ENCODE measurements at regions not wholly inside any gene's neighbourhood (a gene's known extent, or its start where the extent isn't known, plus 50 kb on each side); places are given as distances from the start of the nearest gene placed in this dataset.

- TF ChIP-seq CTCF (IDR thresholded peaks at IDR 0.05; ENCODE audit: poor library complexity) = no peak
- no peak for TF ChIP-seq EZH2phosphoT487 (IDR thresholded peaks at IDR 0.05; ENCODE audit: low read depth, severe bottlenecking, unreplicated experiment)
- no peak for TF ChIP-seq EZH2 (IDR thresholded peaks at IDR 0.05; ENCODE audit: borderline replicate concordance)
- Histone ChIP-seq H2AFZ (no peak overlapping the region), H3K27me3 (peaks cover 3% of the 10 kb centered on the region), H3K79me2 (no peaks in the 10 kb centered on the region), H3K9me2 (replicated peaks; ENCODE audit: insufficient read depth) (no peaks in the 10 kb centered on the region), H3K36me3 (replicated peaks; ENCODE audit: insufficient read depth, low read depth) (no peaks in the 10 kb centered on the region), H3K4me3 (no peak overlapping the region), H3K4me1 (ENCODE audit: insufficient read depth) (no peaks in the 10 kb centered on the region), H4K20me1 (ENCODE audit: insufficient read depth, poor library complexity, severe bottlenecking) (no peaks in the 10 kb centered on the region), H3K27ac (no peak overlapping the region), H3K4me2 (no peak overlapping the region), H3K9me3 (ENCODE audit: low read depth) (no peaks in the 10 kb centered on the region)
- no peak for DNase-seq (ENCODE audit: low spot score)
- WGBS (ENCODE audit: low lambda C conversion rate, missing lambda C conversion rate) = 87% methylated on average over 1 of the region's 1 CpG
These were observed 754.2 kb downstream of the FAM181B start for GRCh38 chr11:81979448-81979847.

- H3K27me3 ChIP-seq = peaks cover 3% of the 10 kb centered on the region
- H2AFZ ChIP-seq = no peak overlapping the region
- H3K79me2 ChIP-seq = no peaks in the 10 kb centered on the region
- no peaks in the 10 kb centered on the region for H3K36me3 ChIP-seq (replicated peaks; ENCODE audit: insufficient read depth, low read depth)
- no peak overlapping the region for H3K4me2 ChIP-seq
- H3K27ac ChIP-seq = no peak overlapping the region
- WGBS (ENCODE audit: low lambda C conversion rate, missing lambda C conversion rate) = 91% methylated on average over 2 of the region's 2 CpGs
- no peaks in the 10 kb centered on the region for H4K20me1 ChIP-seq (ENCODE audit: insufficient read depth, poor library complexity, severe bottlenecking)
- DNase-seq (ENCODE audit: low spot score) = no peak
- no peaks in the 10 kb centered on the region for H3K9me2 ChIP-seq (replicated peaks; ENCODE audit: insufficient read depth)
- no peaks in the 10 kb centered on the region for H3K9me3 ChIP-seq (ENCODE audit: low read depth)
- TF ChIP-seq EZH2 (IDR thresholded peaks at IDR 0.05; ENCODE audit: borderline replicate concordance) = no peak
- H3K4me3 ChIP-seq = no peak overlapping the region
- H3K4me1 ChIP-seq (ENCODE audit: insufficient read depth) = no peaks in the 10 kb centered on the region
These were observed 758.3 kb downstream of the FAM181B start for GRCh38 chr11:81975261-81975900.

DNA sequence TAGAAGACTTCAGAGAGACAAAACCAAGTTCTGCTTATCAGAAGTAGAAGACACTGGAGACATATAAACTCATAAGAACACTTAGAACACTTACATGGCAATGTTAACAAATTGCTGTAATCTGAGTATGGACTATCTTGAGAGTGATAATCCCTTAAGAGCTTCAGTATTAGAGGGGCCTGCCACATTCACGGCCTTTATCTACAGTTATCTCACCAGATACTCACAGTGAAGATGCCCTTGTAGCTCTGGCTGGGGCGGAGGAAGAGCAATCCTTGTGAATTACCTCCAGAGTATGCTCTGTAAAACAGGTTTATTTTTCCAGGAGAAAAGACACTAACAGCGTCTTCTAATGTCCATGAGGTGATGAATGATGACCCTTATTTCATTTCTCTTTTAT lies 762.8 kb downstream of the FAM181B start:
- H3K36me3 ChIP-seq (replicated peaks; ENCODE audit: insufficient read depth, low read depth) = no peaks in the 10 kb centered on the region
- peaks cover 3% of the 10 kb centered on the region for H3K27me3 ChIP-seq
- no peak overlapping the region for H3K27ac ChIP-seq
- no peak overlapping the region for H2AFZ ChIP-seq
- no peaks in the 10 kb centered on the region for H4K20me1 ChIP-seq (ENCODE audit: insufficient read depth, poor library complexity, severe bottlenecking)
- no peak for TF ChIP-seq CTCF (IDR thresholded peaks at IDR 0.05; ENCODE audit: poor library complexity)
- TF ChIP-seq EZH2 (IDR thresholded peaks at IDR 0.05; ENCODE audit: borderline replicate concordance) = no peak
- TF ChIP-seq EZH2phosphoT487 (IDR thresholded peaks at IDR 0.05; ENCODE audit: low read depth, severe bottlenecking, unreplicated experiment) = no peak
- WGBS (ENCODE audit: low lambda C conversion rate, missing lambda C conversion rate) = 25% methylated on average over 3 of the region's 3 CpGs
- no peak for DNase-seq (ENCODE audit: low spot score)
- H3K4me1 ChIP-seq (ENCODE audit: insufficient read depth) = no peaks in the 10 kb centered on the region
- peak overlapping the region; percentile 17 for H3K4me2 ChIP-seq
- no peaks in the 10 kb centered on the region for H3K9me3 ChIP-seq (ENCODE audit: low read depth)
- H3K79me2 ChIP-seq = no peaks in the 10 kb centered on the region
- H3K9me2 ChIP-seq (replicated peaks; ENCODE audit: insufficient read depth) = no peaks in the 10 kb centered on the region
- H3K4me3 ChIP-seq = no peak overlapping the region

- TF ChIP-seq EZH2phosphoT487 (IDR thresholded peaks at IDR 0.05; ENCODE audit: low read depth, severe bottlenecking, unreplicated experiment) (no peak), CTCF (IDR thresholded peaks at IDR 0.05; ENCODE audit: poor library complexity) (no peak), EZH2 (IDR thresholded peaks at IDR 0.05; ENCODE audit: borderline replicate concordance) (no peak)
- DNase-seq (ENCODE audit: low spot score) = no peak
- Histone ChIP-seq H3K4me2 (no peak overlapping the region), H3K4me3 (no peak overlapping the region), H3K9me3 (ENCODE audit: low read depth) (no peaks in the 10 kb centered on the region), H4K20me1 (ENCODE audit: insufficient read depth, poor library complexity, severe bottlenecking) (no peaks in the 10 kb centered on the region), H3K4me1 (ENCODE audit: insufficient read depth) (no peaks in the 10 kb centered on the region), H3K27ac (no peak overlapping the region), H3K9me2 (replicated peaks; ENCODE audit: insufficient read depth) (no peaks in the 10 kb centered on the region), H3K79me2 (no peaks in the 10 kb centered on the region), H3K36me3 (replicated peaks; ENCODE audit: insufficient read depth, low read depth) (no peaks in the 10 kb centered on the region), H2AFZ (no peak overlapping the region), H3K27me3 (no peaks in the 10 kb centered on the region)
- WGBS (ENCODE audit: low lambda C conversion rate, missing lambda C conversion rate) = 30% methylated on average over 1 of the region's 1 CpG
These were observed 766.4 kb downstream of the FAM181B start for GRCh38 chr11:81967242-81967641.
